ENCODE measurements at regions not wholly inside any gene's neighbourhood (a gene's known extent, or its start where the extent isn't known, plus 50 kb on each side); places are given as distances from the start of the nearest gene placed in this dataset.

DNA sequence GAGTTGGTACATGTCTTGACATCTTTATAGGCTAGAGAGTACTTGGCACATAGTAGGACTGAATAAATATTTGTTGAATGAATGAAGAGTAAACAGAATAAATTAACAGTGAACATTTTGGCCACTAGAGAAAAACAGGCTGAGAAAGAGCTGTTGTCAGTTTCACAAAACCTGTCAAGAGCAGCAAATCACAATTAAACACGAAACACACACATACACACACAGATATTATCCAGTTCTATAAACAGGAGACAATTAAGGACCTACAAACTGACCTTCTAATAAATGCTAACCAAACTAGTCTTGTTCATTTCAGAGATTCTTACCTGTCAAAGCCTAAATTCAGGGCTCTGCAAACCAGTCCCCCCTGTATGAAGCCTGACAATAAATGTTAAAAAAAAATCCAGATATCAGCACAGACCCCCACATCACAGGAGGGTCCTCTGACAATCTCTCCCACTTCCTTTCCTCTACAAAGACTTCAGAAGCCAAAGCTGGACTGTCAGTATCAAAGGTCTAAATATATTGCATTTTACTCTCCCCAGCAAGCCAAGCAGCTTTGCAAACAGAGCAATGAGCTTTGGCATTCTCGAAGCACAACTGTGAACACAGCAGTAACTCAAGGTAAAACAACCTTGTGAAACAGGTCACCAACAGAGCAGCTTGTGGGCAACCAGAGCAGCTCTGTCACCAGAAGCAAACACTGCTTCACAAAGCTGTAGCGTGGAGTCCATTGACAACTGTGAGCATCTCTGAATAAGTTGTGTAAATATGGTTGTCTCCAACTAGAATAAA is 229.9 kb downstream of the TBXT start:
- 71 to 75% methylated on average over 3 of the region's 3 CpGs for WGBS, 2 donors
- H3K27ac ChIP-seq (ENCODE audit: low read depth in 1 of 2, low read length in 1 of 2), result no peak overlapping the region

DNA sequence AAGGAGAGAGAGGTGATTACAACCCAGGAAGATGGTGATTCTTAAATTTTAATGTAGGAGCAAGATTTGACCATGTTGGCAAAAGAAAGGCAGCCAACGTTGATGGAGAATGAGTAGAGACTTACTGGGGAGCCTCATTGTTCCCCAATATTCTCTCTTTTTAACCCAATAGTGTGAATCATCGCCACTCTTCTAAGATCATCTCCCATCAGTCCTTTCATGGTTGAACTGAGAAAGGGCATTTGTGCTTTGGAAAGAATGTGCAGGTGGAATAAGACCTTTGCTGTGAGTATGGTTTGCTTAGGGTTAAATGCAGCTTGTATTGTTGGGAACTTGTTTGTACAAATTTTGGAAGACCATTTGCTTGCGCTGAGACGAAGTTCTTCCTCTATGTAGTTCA is 231.0 kb downstream of the TBXT start:
- H3K4me1 ChIP-seq (ENCODE audit: control insufficient read depth in 5 of 5, insufficient read depth in 5 of 5, low read length in 5 of 5), result no peaks in the 10 kb centered on the region
- TF ChIP-seq, protein P1, sequence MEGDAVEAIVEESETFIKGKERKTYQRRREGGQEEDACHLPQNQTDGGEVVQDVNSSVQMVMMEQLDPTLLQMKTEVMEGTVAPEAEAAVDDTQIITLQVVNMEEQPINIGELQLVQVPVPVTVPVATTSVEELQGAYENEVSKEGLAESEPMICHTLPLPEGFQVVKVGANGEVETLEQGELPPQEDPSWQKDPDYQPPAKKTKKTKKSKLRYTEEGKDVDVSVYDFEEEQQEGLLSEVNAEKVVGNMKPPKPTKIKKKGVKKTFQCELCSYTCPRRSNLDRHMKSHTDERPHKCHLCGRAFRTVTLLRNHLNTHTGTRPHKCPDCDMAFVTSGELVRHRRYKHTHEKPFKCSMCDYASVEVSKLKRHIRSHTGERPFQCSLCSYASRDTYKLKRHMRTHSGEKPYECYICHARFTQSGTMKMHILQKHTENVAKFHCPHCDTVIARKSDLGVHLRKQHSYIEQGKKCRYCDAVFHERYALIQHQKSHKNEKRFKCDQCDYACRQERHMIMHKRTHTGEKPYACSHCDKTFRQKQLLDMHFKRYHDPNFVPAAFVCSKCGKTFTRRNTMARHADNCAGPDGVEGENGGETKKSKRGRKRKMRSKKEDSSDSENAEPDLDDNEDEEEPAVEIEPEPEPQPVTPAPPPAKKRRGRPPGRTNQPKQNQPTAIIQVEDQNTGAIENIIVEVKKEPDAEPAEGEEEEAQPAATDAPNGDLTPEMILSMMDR (IDR thresholded peaks at IDR 0.05; ENCODE audit: control extremely low read depth, extremely low read depth), result no peak
- H3K27me3 ChIP-seq (ENCODE audit: control insufficient read depth in 3 of 3, insufficient read depth in 3 of 3, low read length in 2 of 3), result no peaks in the 10 kb centered on the region
- H3K9me3 ChIP-seq (ENCODE audit: control insufficient read depth in 4 of 4, insufficient read depth in 3 of 4, low read length in 3 of 4), result no peaks in the 10 kb centered on the region
- H3K36me3 ChIP-seq (ENCODE audit: control insufficient read depth in 4 of 4, insufficient read depth in 4 of 4, low read length in 4 of 4), result no peaks in the 10 kb centered on the region
- WGBS, 2 donors, result 83 to 91% methylated on average over 4 of the region's 4 CpGs
- ATAC-seq (ENCODE audit: insufficient read depth, low FRiP score), result no peak
- no peak for DNase-seq
- no peak overlapping the region for H3K27ac ChIP-seq (ENCODE audit: low read depth in 1 of 2, low read length in 1 of 2)
- no peak overlapping the region for H3K9ac ChIP-seq (ENCODE audit: insufficient read depth in 1 of 2, low read length in 2 of 2)
- H3K4me3 ChIP-seq, result no peak overlapping the region

More for the DNA sequence above, 229.9 kb downstream of the TBXT start:
- Histone ChIP-seq H3K4me3 (no peak overlapping the region), H3K9ac (ENCODE audit: insufficient read depth in 1 of 2, low read length in 2 of 2) (no peak overlapping the region), H3K9me3 (ENCODE audit: control insufficient read depth in 4 of 4, insufficient read depth in 3 of 4, low read length in 3 of 4) (peaks cover 0 to 5% (median 0%) of the 10 kb centered on the region in 4 donors), H3K36me3 (ENCODE audit: control insufficient read depth in 4 of 4, insufficient read depth in 4 of 4, low read length in 4 of 4) (no peaks in the 10 kb centered on the region), H3K4me1 (ENCODE audit: control insufficient read depth in 5 of 5, insufficient read depth in 5 of 5, low read length in 5 of 5) (no peaks in the 10 kb centered on the region), H3K27me3 (ENCODE audit: control insufficient read depth in 3 of 3, insufficient read depth in 3 of 3, low read length in 2 of 3) (no peaks in the 10 kb centered on the region)
- no peak for ATAC-seq (ENCODE audit: insufficient read depth, low FRiP score)
- TF ChIP-seq, protein P1 (IDR thresholded peaks at IDR 0.05; ENCODE audit: control extremely low read depth, extremely low read depth), result no peak
- DNase-seq, result no peak

DNA sequence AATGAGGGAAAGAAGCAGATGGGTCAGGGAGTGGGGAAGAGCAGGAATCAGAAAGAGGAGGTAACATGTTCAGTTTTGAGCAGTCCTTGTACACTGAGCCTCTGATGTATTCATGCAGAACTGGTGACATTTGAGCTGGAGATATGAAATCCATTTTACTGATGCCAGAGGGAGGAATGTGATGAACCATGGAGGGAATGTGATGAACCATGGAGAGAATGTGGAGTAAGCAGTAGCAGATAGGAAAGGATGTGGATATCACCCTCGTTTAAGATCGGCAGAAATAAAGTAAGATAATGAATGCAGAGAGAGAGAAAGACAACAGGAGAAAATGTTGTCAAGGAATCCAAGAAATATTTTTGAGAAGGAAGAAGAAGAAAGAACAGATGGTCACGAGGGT is 231.6 kb downstream of the TBXT start:
- Histone ChIP-seq H3K36me3 (ENCODE audit: control insufficient read depth in 4 of 4, insufficient read depth in 4 of 4, low read length in 4 of 4) (no peaks in the 10 kb centered on the region), H3K9ac (ENCODE audit: insufficient read depth in 1 of 2, low read length in 2 of 2) (no peak overlapping the region), H3K27ac (ENCODE audit: low read depth in 1 of 2, low read length in 1 of 2) (no peak overlapping the region), H3K27me3 (ENCODE audit: control insufficient read depth in 3 of 3, insufficient read depth in 3 of 3, low read length in 2 of 3) (no peaks in the 10 kb centered on the region), H3K9me3 (ENCODE audit: control insufficient read depth in 4 of 4, insufficient read depth in 3 of 4, low read length in 3 of 4) (no peaks in the 10 kb centered on the region), H3K4me3 (no peak overlapping the region), H3K4me1 (ENCODE audit: control insufficient read depth in 5 of 5, insufficient read depth in 5 of 5, low read length in 5 of 5) (no peaks in the 10 kb centered on the region)
- TF ChIP-seq, protein P1 (IDR thresholded peaks at IDR 0.05; ENCODE audit: control extremely low read depth, extremely low read depth), result no peak
- whole genome bisulfite sequencing, 2 donors, result 81 to 84% methylated on average over 3 of the region's 3 CpGs
- no peak for ATAC-seq (ENCODE audit: insufficient read depth, low FRiP score)
- DNase-seq, result no peak
